HL-60 (cell line): ENCODE measurements at regions not wholly inside any gene's neighbourhood (a gene's known extent, or its start where the extent isn't known, plus 50 kb on each side); places are given as distances from the start of the nearest gene placed in this dataset.

Source experiments
- CTCF ChIP-seq: IDR thresholded peaks from one replicate; pipeline ENCODE4 v1.5.1; 2011; ENCODE audit warnings: low read length, control low read depth, inconsistent platforms; ENCODE audit not compliant: insufficient read depth
- GABPA ChIP-seq: IDR thresholded peaks from 2 replicates; pipeline ENCODE4 v1.6.1; 2012; ENCODE audit warnings: low read depth

GRCh38 chr11:23497040-23497439 is 636.8 kb upstream of the CCDC179 start:
- TF ChIP-seq CTCF (no peak), GABPA (no peak)
